Endothelial cell of umbilical vein (primary cell): ENCODE measurements at regions not wholly inside any gene's neighbourhood (a gene's known extent, or its start where the extent isn't known, plus 50 kb on each side); places are given as distances from the start of the nearest gene placed in this dataset.

Experiments used
- CTCF ChIP-seq, 2 donors: IDR thresholded peaks; 1 replicate in 1 of 2; 2 replicates in 1 of 2; pipeline ENCODE4 v1.5.1; 2011; ENCODE audit warnings: low read length in 2 of 2, mild to moderate bottlenecking in 2 of 2, moderate library complexity in 2 of 2, control low read depth in 1 of 2, inconsistent platforms in 1 of 2, low read depth in 1 of 2; ENCODE audit not compliant: insufficient read depth in 1 of 2; ENCODE audit errors: extremely low read depth in 1 of 2
- EZH2 ChIP-seq: IDR thresholded peaks from 2 replicates; pipeline ENCODE4 v1.6.1; 2012; ENCODE audit warnings: borderline replicate concordance, low read depth, mild to moderate bottlenecking, moderate library complexity, low read length, inconsistent platforms; ENCODE audit not compliant: severe bottlenecking
- JUN ChIP-seq: IDR thresholded peaks from 2 replicates; pipeline ENCODE4 v1.6.1; 2011; ENCODE audit warnings: borderline replicate concordance, low read depth; ENCODE audit not compliant: insufficient read length, insufficient read depth
- MAX ChIP-seq: IDR thresholded peaks from 2 replicates; pipeline ENCODE4 v1.6.1; 2011; ENCODE audit not compliant: insufficient read depth, insufficient read length
- POLR2AphosphoS5 ChIP-seq: IDR thresholded peaks from 2 replicates; pipeline ENCODE4 v1.6.1; 2012; ENCODE audit warnings: low read depth, mild to moderate bottlenecking, control low read depth, low read length, moderate library complexity; ENCODE audit not compliant: insufficient read depth

DNA sequence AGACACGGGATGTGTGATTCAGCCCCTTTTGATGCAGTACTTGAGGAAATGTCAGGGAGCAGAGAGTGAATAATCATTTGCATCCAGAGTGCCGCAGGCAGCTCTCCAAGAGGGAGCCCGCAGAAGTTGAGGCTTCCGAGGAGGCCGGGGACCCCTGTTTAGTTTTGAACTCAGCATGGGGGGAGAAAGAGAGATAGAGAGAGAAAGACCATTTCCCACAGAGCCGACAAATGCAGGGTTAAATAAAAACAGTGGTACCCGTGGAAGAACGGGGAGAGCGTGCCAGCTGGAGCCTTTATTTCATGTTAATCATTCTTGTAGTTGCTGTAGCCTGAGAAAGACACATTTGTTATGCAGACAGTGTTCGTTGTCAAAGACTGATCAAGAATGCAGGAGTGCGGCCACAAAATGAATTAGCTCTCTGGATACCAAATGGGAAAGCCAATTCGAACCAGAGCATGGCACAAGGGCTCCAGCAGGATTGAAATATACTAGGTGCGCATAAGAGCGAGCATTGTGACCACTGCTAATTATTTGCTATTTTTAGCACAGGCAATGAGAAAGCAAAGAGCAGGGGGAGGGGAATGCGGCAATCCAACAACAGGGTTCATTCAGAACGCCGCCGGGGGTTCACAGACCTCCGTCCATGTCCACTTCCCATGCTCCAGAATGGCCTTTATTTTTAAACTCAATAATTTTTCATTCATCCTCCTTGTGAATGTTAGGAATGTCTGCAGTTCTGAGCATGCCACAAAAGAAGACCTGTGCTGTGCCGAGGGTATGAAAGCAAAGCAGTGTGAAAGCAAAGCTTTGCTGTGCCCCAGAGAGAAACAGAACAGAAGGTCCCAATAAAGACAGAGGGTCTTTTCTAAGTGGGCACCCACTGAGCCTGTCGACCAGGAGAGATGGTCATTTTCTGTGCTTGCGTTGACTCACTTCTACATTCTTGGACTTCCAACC, 243.9 kb upstream of the VCX3A start:
- no peak for TF ChIP-seq CTCF (IDR thresholded peaks at IDR 0.05; ENCODE audit: extremely low read depth in 1 of 2, insufficient read depth in 1 of 2, low read depth in 1 of 2, low read length in 2 of 2)
- no peak for TF ChIP-seq EZH2
- TF ChIP-seq POLR2AphosphoS5: no peak
- no peak for TF ChIP-seq MAX
- no peak for TF ChIP-seq JUN
